Frontal cortex (tissue), 3 donors: ENCODE measurements at regions not wholly inside any gene's neighbourhood (a gene's known extent, or its start where the extent isn't known, plus 50 kb on each side); places are given as distances from the start of the nearest gene placed in this dataset.

Source experiments
- DNase-seq, 2 donors: peaks; one replicate each; pipeline ENCODE4 v3.0.0; 2012; ENCODE audit warnings: low spot score in 2 of 2
- FAIRE-seq: peaks from 2 replicates; lab custom pipeline; 2012; peaks lifted over from hg19 to GRCh38; lab: Jason Lieb, UNC
- donor health status: control.
- donor health status: control.
- donor health status: control.

DNA sequence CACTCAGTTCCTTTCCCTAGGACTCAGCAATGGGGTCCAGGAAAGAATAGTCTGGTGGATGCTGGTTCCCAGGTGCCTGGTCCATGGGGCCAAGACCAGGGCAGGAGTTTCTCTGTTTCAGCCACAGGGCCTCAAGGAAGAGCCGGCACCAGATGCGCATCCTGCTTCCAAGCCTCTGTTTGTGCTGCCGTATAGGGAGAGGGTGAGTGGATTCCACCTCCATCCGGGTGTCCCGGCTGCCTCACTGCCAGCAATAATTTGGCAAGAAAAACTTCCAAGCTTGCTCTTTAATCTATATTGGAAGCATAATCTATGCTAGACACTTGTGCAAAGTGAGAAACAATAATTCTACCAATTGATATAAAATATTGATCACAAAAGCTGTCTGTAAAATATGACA lies 261.2 kb upstream of the HS6ST1 start:
- DNase-seq: no peak
- FAIRE-seq: no peak

DNA sequence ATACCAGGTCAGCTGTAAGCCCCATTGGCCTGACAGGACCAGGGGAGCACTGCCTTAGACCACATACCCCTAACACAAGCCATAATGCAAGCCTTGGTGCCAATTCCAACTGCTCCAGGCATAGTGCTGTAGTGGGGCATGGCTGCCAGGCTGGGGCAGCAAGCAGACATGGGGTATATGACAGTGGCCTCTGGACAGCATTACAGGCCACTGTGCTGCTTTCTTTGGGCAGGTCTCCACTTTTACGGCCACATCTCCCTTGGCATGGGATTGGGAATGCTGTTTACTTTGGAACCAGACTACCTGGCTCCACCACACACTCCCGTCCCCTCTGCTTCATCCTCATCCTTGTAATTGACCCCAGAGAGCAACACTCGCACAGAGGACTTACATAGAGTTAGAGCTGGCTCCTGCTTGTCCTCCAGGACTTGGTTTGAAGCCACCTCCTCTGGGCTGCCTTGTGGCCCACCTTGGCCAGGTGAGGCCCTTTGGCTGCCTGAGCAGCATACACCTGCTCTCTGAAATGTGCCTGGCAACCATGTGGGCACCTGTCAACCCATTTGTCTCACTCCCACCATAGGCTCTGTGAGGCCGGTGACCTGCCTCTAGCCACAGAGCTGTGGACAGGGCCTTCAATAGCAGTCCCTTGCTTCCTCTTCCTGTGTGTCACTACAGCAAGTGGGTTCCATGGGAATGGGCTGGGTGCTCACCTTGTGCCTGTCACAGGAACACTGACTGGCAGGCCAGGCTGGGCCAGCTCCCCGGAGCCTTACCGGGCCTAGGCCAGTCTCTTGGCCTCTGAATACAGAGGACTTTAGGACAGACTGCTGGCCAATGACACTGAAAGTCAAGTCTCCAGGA lies 262.6 kb upstream of the HS6ST1 start:
- FAIRE-seq: no peak
- no peak for DNase-seq

DNA sequence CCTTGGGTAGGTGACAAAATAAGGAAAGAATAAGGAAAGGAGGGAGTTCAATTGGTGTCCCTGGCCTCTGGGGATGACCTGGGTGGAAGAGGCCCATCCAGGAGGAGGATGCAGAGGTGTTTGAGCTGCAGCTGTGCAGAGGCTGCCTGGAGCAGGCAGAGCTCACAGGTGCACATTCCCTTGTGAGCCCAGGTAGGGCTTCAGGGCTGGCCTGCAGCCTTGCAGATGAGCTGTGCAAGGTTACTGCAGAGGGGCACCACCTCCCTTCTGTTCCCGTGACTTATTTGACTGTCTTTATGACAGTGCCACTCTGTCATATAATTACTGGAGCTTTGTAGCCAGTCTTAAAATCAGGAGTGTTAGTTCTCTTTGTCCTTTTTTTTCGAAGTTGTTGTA lies 263.2 kb upstream of the HS6ST1 start:
- FAIRE-seq (no peak), DNase-seq (no peak)

GRCh38 chr2:128584296-128584890 lies 265.7 kb upstream of the HS6ST1 start:
- FAIRE-seq (peak; percentile 65), DNase-seq (no peak)

GRCh38 chr2:128585706-128586105 lies 267.0 kb upstream of the HS6ST1 start:
- DNase-seq: no peak
- FAIRE-seq: no peak

GRCh38 chr2:128589681-128590080 lies 271.0 kb upstream of the HS6ST1 start:
- no peak for DNase-seq
- FAIRE-seq: no peak

- FAIRE-seq (no peak), DNase-seq (no peak)
These were observed 271.8 kb upstream of the HS6ST1 start for GRCh38 chr2:128590309-128591021.

DNA sequence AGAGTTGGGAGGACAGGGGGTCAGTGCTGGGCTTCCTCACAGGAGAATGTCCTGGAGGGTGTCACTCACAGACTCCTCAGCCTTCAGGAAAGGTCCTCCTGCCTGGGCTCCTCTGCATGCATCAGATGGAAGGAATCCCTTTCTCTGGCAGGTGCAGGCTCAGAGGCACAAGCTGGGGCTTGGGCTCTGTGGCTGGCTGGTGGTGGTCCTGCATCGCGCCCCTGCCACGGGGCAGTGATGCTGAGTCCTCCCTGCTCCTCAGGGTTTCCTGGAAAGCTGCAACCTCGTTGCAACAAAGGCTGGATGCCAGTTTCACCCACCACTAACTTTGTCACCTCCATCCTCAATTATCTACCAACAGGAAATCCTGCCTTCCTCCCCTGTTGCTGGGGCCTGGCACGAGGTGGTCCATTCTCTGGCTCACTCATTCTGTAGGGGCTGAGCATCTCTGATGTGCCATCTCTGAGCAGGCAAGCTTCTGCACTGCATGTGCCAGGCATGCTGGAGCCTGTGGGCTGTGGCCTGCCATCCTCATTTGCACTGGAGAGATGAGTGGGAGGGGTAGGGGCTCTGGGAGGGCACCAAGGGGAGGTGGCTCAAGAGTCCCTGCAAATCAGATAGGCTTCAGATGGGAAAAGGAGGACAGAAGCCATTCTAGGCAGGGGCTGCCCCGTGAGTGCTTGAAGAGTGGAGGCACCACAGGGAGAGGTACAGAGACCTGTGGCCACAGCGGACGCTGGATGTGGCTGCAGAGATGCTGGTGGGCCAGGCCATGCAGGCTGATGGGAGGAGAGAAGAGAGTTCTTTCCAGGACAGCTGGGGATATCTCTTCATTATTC lies 272.6 kb upstream of the HS6ST1 start:
- no peak for FAIRE-seq

GRCh38 chr2:128591861-128592822 lies 273.5 kb upstream of the HS6ST1 start:
- FAIRE-seq (no peak), DNase-seq (no peak)

More for the DNA sequence above, 272.6 kb upstream of the HS6ST1 start:
- DNase-seq: no peak

DNA sequence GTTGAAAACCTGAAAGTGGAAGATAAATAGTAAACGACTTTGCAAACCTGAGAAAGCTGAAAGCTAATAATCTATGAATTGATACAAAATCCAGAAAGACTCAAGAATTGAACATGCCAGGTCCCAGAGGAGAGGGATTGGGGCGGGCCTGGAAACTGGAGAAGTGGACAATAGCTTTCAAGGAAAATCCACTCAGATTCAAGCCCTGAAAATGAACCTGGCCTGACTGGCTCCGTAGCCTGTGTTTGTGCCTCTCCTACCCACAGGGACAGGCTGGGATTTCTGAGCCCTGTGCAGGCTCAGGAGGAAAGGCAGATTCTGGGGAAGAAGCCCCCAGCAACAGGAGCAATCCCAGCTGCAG lies 274.8 kb upstream of the HS6ST1 start:
- FAIRE-seq: no peak

GRCh38 chr2:128593879-128594650 lies 275.4 kb upstream of the HS6ST1 start:
- DNase-seq (no peak), FAIRE-seq (no peak)

More for the DNA sequence above, 274.8 kb upstream of the HS6ST1 start:
- no peak for DNase-seq

DNA sequence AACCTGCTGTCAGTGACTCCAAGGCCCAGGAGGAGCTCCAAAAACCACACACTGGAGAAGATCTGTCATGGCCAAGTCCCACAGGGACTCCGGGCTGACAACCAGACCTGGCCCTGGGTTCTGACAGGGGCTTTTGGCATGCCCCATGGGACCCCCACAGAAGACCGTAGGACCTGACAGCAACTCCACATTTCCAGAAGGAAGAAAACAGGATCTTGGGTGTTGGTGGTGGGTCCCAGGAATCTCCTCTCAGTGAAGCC lies 275.9 kb upstream of the HS6ST1 start:
- FAIRE-seq (no peak), DNase-seq (no peak)

- FAIRE-seq (no peak), DNase-seq (no peak)
These were observed 276.4 kb upstream of the HS6ST1 start for GRCh38 chr2:128594953-128595677.

DNA sequence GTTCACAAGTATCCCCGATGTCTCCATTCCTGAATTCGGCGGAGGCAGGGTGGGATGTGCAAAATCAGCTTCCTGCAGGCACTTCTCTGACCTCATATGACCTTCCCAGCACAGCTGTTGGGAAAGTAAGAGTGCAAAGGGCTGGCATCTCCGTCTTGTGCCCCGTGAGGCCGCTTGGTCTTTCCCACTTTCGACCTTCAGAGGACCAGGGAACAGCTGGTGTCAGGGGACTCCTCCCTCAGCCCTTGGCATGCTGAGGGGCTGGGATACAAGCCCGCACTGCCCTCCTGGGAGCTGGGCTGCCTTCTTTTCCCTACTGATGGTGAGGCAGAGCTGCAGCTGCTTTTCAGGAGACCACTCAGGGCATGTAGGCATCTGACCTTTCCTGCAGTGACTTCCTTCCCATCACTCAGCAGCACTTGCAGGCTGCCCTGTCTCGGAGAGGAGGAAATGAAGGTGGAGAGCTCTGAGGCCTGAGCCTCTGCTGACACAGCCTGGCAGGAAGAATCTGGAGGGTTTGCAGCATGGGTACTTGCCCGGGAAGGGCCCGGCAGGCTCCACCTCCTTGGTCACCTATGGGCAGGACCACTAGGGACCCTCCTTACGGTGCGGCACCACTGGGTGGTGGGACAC lies 277.2 kb upstream of the HS6ST1 start:
- FAIRE-seq (no peak), DNase-seq (no peak)

GRCh38 chr2:128596396-128597120 lies 277.9 kb upstream of the HS6ST1 start:
- no peak for DNase-seq
- FAIRE-seq: no peak

GRCh38 chr2:128597121-128597762 lies 278.6 kb upstream of the HS6ST1 start:
- no peak for DNase-seq
- no peak for FAIRE-seq
